ENCODE measurements at regions not wholly inside any gene's neighbourhood (a gene's known extent, or its start where the extent isn't known, plus 50 kb on each side); places are given as distances from the start of the nearest gene placed in this dataset.
A peak's percentile ranks its signal among the peaks of the same experiment; 100 is the strongest.

DNA sequence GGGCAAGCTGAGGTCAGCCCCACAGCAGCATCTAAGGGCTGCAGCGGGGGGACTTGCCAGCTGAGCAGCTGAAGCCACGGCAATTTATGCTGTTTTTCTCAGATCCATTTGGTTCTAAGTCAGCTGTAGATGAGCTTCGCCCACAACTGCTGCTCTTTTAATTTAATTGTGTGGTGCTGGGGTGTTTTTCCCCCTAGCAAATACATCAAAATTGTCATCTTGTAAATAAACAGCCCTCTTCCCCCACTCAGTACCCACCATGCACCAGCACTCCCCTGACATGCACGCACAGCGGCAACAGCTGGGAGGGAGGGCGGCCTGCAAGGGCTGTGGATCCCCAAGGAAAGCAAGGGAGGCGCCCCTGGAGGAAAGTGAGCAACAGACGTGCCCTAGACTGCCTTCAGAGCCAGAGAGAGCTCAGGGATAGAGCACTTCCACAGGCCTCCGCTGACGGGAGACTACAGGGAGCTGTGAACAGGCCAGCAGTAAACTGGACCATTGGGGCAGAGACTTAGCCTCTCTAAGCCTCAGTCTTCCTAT, 149.5 kb downstream of the TMEM132E start (continued):
- TF ChIP-seq MAZ (IDR thresholded peaks at IDR 0.05; ENCODE audit: borderline replicate concordance, low read depth, low read length) (no peak), MAZ (CRISPR knock-in tag; IDR thresholded peaks at IDR 0.05; ENCODE audit: low read depth) (no peak), ZNF253 (CRISPR knock-in tag; IDR thresholded peaks at IDR 0.05; ENCODE audit: borderline replicate concordance) (no peak), ZSCAN21 (CRISPR knock-in tag; IDR thresholded peaks at IDR 0.05; ENCODE audit: borderline replicate concordance) (no peak), CHCHD3 (CRISPR knock-in tag; IDR thresholded peaks at IDR 0.05) (no peak), TOE1 (CRISPR knock-in tag; IDR thresholded peaks at IDR 0.05) (no peak)

DNA sequence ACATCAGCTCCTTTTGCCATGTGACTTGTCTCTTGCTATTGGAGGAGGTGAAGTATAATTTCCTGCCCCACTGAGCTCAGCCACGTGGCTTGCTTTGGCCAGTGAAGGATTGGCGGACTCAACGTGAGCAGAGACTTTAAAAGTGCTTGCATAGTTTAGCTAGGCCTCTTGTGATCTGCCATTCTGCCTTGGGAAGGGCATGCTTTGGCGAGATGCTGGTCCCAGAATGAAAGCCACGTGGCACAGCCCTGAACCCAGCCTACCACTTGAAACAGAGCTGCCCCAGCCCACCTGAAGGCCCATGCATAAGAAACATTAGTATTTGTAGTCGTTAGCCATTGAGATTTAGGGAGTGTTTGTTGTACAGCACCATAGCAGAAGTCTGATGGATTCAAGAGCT, 148.2 kb downstream of the TMEM132E start:
- in situ Hi-C loops (cut with HindIII; ENCODE audit: extremely low pct_ligation_motif_present, low pct_unique_long_range_greater_than_20kb) (no loop called here), intact Hi-C loops (cut with micrococcal nuclease; ENCODE audit: unreplicated experiment) (no loop called here)
- Histone ChIP-seq H3K9me3 (ENCODE audit: low read length) (no peaks in the 10 kb centered on the region), H3K36me3 (replicated peaks in 1 of 2; ENCODE audit: control insufficient read depth in 1 of 2, insufficient read depth in 2 of 2, low read length in 2 of 2) (no peaks in the 10 kb centered on the region), H3K4me3 (replicated peaks in 1 of 3; ENCODE audit: insufficient read depth in 1 of 3, low read depth in 2 of 3, low read length in 3 of 3) (no peak overlapping the region), H3K27me3 (ENCODE audit: control insufficient read depth in 1 of 2, insufficient read depth in 2 of 2, low read length in 2 of 2) (peaks cover 0 to 2% of the 10 kb centered on the region in 2 experiments; a peak in 1 of 5 replicates), H3K9ac (ENCODE audit: insufficient read depth, low read depth, low read length) (no peak overlapping the region), H4K20me1 (ENCODE audit: insufficient read depth, low read length) (no peaks in the 10 kb centered on the region), H3K4me1 (ENCODE audit: insufficient read depth, low read length) (no peaks in the 10 kb centered on the region), H3K79me2 (ENCODE audit: insufficient read depth, low read length) (no peaks in the 10 kb centered on the region), H2AFZ (ENCODE audit: low read length) (no peak overlapping the region), H3K27ac (ENCODE audit: extremely low read length, insufficient read depth, low read length) (no peak overlapping the region), H3K4me2 (ENCODE audit: low read depth, low read length) (no peak overlapping the region)
- CTCF ChIA-PET (ENCODE audit: low intra/inter-chr PET ratio, low total read pairs) = no interaction called here
- FAIRE-seq = no peak
- DNase-seq (ENCODE audit: low spot score) = no peak
- ATAC-seq = no peak
- no TSS peak for BruUV-seq (replicated peaks)
- POLR2A ChIA-PET = no interaction called here
- 6% methylated on average over 6 of the region's 6 CpGs for WGBS (ENCODE audit: low lambda C conversion rate)
- TF ChIP-seq, protein P1, sequence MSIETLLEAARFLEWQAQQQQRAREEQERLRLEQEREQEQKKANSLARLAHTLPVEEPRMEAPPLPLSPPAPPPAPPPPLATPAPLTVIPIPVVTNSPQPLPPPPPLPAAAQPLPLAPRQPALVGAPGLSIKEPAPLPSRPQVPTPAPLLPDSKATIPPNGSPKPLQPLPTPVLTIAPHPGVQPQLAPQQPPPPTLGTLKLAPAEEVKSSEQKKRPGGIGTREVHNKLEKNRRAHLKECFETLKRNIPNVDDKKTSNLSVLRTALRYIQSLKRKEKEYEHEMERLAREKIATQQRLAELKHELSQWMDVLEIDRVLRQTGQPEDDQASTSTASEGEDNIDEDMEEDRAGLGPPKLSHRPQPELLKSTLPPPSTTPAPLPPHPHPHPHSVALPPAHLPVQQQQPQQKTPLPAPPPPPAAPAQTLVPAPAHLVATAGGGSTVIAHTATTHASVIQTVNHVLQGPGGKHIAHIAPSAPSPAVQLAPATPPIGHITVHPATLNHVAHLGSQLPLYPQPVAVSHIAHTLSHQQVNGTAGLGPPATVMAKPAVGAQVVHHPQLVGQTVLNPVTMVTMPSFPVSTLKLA (IDR thresholded peaks at IDR 0.05) = peak; percentile 37
- TF ChIP-seq SMAD9 (CRISPR knock-in tag; IDR thresholded peaks at IDR 0.05) = no peak
